Liver (tissue), 3 donors: ENCODE measurements at regions not wholly inside any gene's neighbourhood (a gene's known extent, or its start where the extent isn't known, plus 50 kb on each side); places are given as distances from the start of the nearest gene placed in this dataset.

ENCODE experiments used
- EGR1 ChIP-seq, 2 donors: IDR thresholded peaks; 2 replicates each; pipeline ENCODE4 v1.6.1; 2016 to 2018; ENCODE audit warnings: antibody characterized with exemption in 2 of 2, low read depth in 2 of 2
- GABPA ChIP-seq, 2 donors: IDR thresholded peaks in 1 of 2; conservative IDR thresholded peaks in 1 of 2; 2 replicates each; pipeline ENCODE4 v1.6.1; 2016; ENCODE audit warnings: antibody characterized with exemption in 2 of 2, mild to moderate bottlenecking in 1 of 2, moderate library complexity in 1 of 2
- NR2F2 ChIP-seq: IDR thresholded peaks from 2 replicates; pipeline ENCODE4 v1.6.1; 2016; ENCODE audit warnings: antibody characterized with exemption
- RAD21 ChIP-seq, 2 donors: IDR thresholded peaks; 2 replicates each; pipeline ENCODE4 v1.6.1; 2016; ENCODE audit warnings: antibody characterized with exemption in 2 of 2, mild to moderate bottlenecking in 2 of 2
- TF ChIP-seq, protein P1 (sequence below): IDR thresholded peaks from 2 replicates; pipeline ENCODE4 v1.6.1; 2016; ENCODE audit warnings: antibody characterized with exemption
- TF ChIP-seq, protein P2 (sequence below): fragments of 150-350 bp; IDR thresholded peaks from 2 replicates; pipeline ENCODE4 v1.5.1; 2017; ENCODE audit warnings: improper control_type of control experiment, low read depth, low read length; ENCODE audit not compliant: missing input control
- TF ChIP-seq, protein P3 (sequence below): IDR thresholded peaks from 2 replicates; pipeline ENCODE4 v1.6.1; 2016; ENCODE audit warnings: antibody characterized with exemption
- donor health status: healthy.
- donor health status: healthy.

DNA sequence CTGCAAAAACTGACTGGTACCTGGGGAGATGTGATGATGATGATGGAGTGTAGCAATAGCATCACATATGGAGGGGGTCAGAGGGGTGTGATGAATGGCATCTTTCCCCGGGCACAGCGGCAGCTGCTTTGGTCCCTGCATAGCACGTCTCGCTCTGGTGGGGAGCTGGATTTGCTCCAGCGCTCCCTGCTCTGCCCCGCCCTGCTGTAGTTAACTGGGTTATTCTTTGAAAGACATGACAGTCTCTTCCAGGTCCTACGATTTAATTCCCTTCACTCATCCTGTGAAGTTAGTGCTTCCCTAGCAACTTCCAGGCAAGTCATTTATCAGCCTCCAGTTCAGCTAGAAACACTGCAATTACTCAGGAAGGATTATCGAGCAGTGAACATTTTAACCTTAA, 463.1 kb downstream of the TSN start:
- TF ChIP-seq, protein P1, sequence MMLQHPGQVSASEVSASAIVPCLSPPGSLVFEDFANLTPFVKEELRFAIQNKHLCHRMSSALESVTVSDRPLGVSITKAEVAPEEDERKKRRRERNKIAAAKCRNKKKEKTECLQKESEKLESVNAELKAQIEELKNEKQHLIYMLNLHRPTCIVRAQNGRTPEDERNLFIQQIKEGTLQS, result no peak
- TF ChIP-seq EGR1 (IDR thresholded peaks at IDR 0.05; ENCODE audit: low read depth in 2 of 2) (no peak), GABPA (IDR thresholded peaks at IDR 0.05 in 1 of 2, conservative IDR thresholded peaks at IDR 0.05 in 1 of 2) (no peak), NR2F2 (no peak), RAD21 (IDR thresholded peaks at IDR 0.05) (no peak)
- TF ChIP-seq, protein P2, sequence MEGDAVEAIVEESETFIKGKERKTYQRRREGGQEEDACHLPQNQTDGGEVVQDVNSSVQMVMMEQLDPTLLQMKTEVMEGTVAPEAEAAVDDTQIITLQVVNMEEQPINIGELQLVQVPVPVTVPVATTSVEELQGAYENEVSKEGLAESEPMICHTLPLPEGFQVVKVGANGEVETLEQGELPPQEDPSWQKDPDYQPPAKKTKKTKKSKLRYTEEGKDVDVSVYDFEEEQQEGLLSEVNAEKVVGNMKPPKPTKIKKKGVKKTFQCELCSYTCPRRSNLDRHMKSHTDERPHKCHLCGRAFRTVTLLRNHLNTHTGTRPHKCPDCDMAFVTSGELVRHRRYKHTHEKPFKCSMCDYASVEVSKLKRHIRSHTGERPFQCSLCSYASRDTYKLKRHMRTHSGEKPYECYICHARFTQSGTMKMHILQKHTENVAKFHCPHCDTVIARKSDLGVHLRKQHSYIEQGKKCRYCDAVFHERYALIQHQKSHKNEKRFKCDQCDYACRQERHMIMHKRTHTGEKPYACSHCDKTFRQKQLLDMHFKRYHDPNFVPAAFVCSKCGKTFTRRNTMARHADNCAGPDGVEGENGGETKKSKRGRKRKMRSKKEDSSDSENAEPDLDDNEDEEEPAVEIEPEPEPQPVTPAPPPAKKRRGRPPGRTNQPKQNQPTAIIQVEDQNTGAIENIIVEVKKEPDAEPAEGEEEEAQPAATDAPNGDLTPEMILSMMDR, result no peak
- TF ChIP-seq, protein P3, sequence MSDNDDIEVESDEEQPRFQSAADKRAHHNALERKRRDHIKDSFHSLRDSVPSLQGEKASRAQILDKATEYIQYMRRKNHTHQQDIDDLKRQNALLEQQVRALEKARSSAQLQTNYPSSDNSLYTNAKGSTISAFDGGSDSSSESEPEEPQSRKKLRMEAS, result no peak
